Activated gamma-delta T cell (primary cell): ENCODE measurements at regions not wholly inside any gene's neighbourhood (a gene's known extent, or its start where the extent isn't known, plus 50 kb on each side); places are given as distances from the start of the nearest gene placed in this dataset.
"Not testable (repeated sequence)": the region's sequence is repeated elsewhere in the genome, so short reads cannot be mapped to it uniquely, and the experiment has no call there.

Experiments
- DNase-seq: peaks from one replicate; lab custom pipeline; 2025; lab: John Stamatoyannopoulos, UW

- no peak for DNase-seq
Measured at GRCh38 chr3:188000361-188000861, 153.5 kb upstream of the LPP start.

- DNase-seq: no peak
Measured at GRCh38 chr3:188001093-188001492, 152.9 kb upstream of the LPP start.

- DNase-seq: no peak
Measured at GRCh38 chr3:188001926-188002325, 152.0 kb upstream of the LPP start.

GRCh38 chr3:188002626-188003138 is 151.3 kb upstream of the LPP start:
- no peak for DNase-seq

GRCh38 chr3:188003188-188004171 is 150.5 kb upstream of the LPP start:
- no peak for DNase-seq

GRCh38 chr3:188006726-188007393 is 147.1 kb upstream of the LPP start:
- DNase-seq: no peak

GRCh38 chr3:188007897-188008296 is 146.1 kb upstream of the LPP start:
- no peak for DNase-seq

GRCh38 chr3:188008582-188009213 is 145.3 kb upstream of the LPP start:
- DNase-seq: no peak

- no peak for DNase-seq
Measured at GRCh38 chr3:188010478-188010877, 143.5 kb upstream of the LPP start.

- no peak for DNase-seq
Measured at GRCh38 chr3:188019727-188020126, 134.2 kb upstream of the LPP start.

- DNase-seq: no peak
Measured at GRCh38 chr3:188021041-188021440, 132.9 kb upstream of the LPP start.

GRCh38 chr3:188021502-188022040 is 132.4 kb upstream of the LPP start:
- no peak for DNase-seq

GRCh38 chr3:188022902-188023301 is 131.1 kb upstream of the LPP start:
- DNase-seq: not testable (repeated sequence)

- no peak for DNase-seq
Measured at GRCh38 chr3:188025555-188025954, 128.4 kb upstream of the LPP start.

- DNase-seq: no peak
Measured at GRCh38 chr3:188026191-188026968, 127.6 kb upstream of the LPP start.

- DNase-seq: no peak
Measured at GRCh38 chr3:188031121-188031520, 122.8 kb upstream of the LPP start.

GRCh38 chr3:188034989-188035388 is 119.0 kb upstream of the LPP start:
- no peak for DNase-seq

GRCh38 chr3:188036375-188037194 is 117.4 kb upstream of the LPP start:
- no peak for DNase-seq

- DNase-seq: no peak
Measured at GRCh38 chr3:188037195-188037718, 116.7 kb upstream of the LPP start.
